ENCODE measurements at regions not wholly inside any gene's neighbourhood (a gene's known extent, or its start where the extent isn't known, plus 50 kb on each side); places are given as distances from the start of the nearest gene placed in this dataset.

- TF ChIP-seq CTCF (IDR thresholded peaks at IDR 0.05) (no peak), ZFX (IDR thresholded peaks at IDR 0.05; ENCODE audit: borderline replicate concordance) (no peak)
These were observed 231.6 kb upstream of the UBE2E2 start for GRCh38 chr3:22971497-22971896.

All from 22Rv1 (cell line).